Activated T-cell treated with anti-CD3 and anti-CD28 coated beads, Interleukin-2, amount 50 U/mL, for 24 hours (primary cell): ENCODE measurements at regions not wholly inside any gene's neighbourhood (a gene's known extent, or its start where the extent isn't known, plus 50 kb on each side); places are given as distances from the start of the nearest gene placed in this dataset.

Experiments
- DNase-seq: peaks from one replicate; pipeline ENCODE4 v3.0.0-alpha.2; 2020
- H3K27ac Mint-ChIP-seq: 2 replicates; pipeline ENCODE4 v1.8.0; 2020; ENCODE audit warnings: mild to moderate bottlenecking, mixed read lengths
- H3K27me3 Mint-ChIP-seq: 2 replicates; pipeline ENCODE4 v1.8.0; 2020; ENCODE audit warnings: mixed read lengths
- H3K36me3 Mint-ChIP-seq: 2 replicates; pipeline ENCODE4 v1.8.0; 2020; ENCODE audit warnings: low read depth, mixed read lengths
- H3K4me1 Mint-ChIP-seq: 2 replicates; pipeline ENCODE4 v1.8.0; 2020; ENCODE audit warnings: low read depth, mixed read lengths
- H3K4me3 Mint-ChIP-seq: 2 replicates; pipeline ENCODE4 v1.8.0; 2020; ENCODE audit warnings: mild to moderate bottlenecking, moderate library complexity, mixed read lengths
- H3K9me3 Mint-ChIP-seq: 2 replicates; pipeline ENCODE4 v1.8.0; 2020; ENCODE audit warnings: mixed read lengths

- no peak for DNase-seq
- no peaks in the 10 kb centered on the region for H3K4me1 Mint-ChIP-seq
- H3K9me3 Mint-ChIP-seq: peaks cover 6% of the 10 kb centered on the region
- H3K27ac Mint-ChIP-seq: no peak overlapping the region
- H3K4me3 Mint-ChIP-seq: no peak overlapping the region
- no peaks in the 10 kb centered on the region for H3K27me3 Mint-ChIP-seq
- no peaks in the 10 kb centered on the region for H3K36me3 Mint-ChIP-seq
Observed at GRCh38 chr5:30849931-30850710, 343.4 kb upstream of the CDH6 start.

- Mint-ChIP-seq H3K36me3 (no peaks in the 10 kb centered on the region), H3K4me3 (no peak overlapping the region), H3K4me1 (no peaks in the 10 kb centered on the region), H3K27ac (no peak overlapping the region), H3K9me3 (peaks cover 9% of the 10 kb centered on the region), H3K27me3 (no peaks in the 10 kb centered on the region)
- DNase-seq: no peak
Observed at GRCh38 chr5:30846171-30846570, 347.3 kb upstream of the CDH6 start.

GRCh38 chr5:30845194-30845593, 348.3 kb upstream of the CDH6 start:
- Mint-ChIP-seq H3K4me1 (no peaks in the 10 kb centered on the region), H3K4me3 (no peak overlapping the region), H3K27me3 (no peaks in the 10 kb centered on the region), H3K9me3 (peaks cover 9% of the 10 kb centered on the region), H3K27ac (no peak overlapping the region), H3K36me3 (no peaks in the 10 kb centered on the region)
- no peak for DNase-seq

GRCh38 chr5:30843541-30843940, 349.9 kb upstream of the CDH6 start:
- Mint-ChIP-seq H3K27me3 (no peaks in the 10 kb centered on the region), H3K36me3 (no peaks in the 10 kb centered on the region), H3K4me1 (no peaks in the 10 kb centered on the region), H3K4me3 (no peak overlapping the region), H3K9me3 (peaks cover 7% of the 10 kb centered on the region), H3K27ac (no peak overlapping the region)
- no peak for DNase-seq

GRCh38 chr5:30839956-30840355, 353.5 kb upstream of the CDH6 start:
- Mint-ChIP-seq H3K27ac (no peak overlapping the region), H3K4me3 (no peak overlapping the region), H3K9me3 (peaks cover 6% of the 10 kb centered on the region), H3K36me3 (no peaks in the 10 kb centered on the region), H3K4me1 (no peaks in the 10 kb centered on the region), H3K27me3 (no peaks in the 10 kb centered on the region)
- no peak for DNase-seq

- no peaks in the 10 kb centered on the region for H3K4me1 Mint-ChIP-seq
- no peak overlapping the region for H3K4me3 Mint-ChIP-seq
- DNase-seq: no peak
- no peaks in the 10 kb centered on the region for H3K36me3 Mint-ChIP-seq
- H3K9me3 Mint-ChIP-seq: peaks cover 6% of the 10 kb centered on the region
- H3K27ac Mint-ChIP-seq: no peak overlapping the region
- H3K27me3 Mint-ChIP-seq: no peaks in the 10 kb centered on the region
Observed at GRCh38 chr5:30838936-30839496, 354.5 kb upstream of the CDH6 start.

GRCh38 chr5:30832519-30832918, 361.0 kb upstream of the CDH6 start:
- H3K4me3 Mint-ChIP-seq: no peak overlapping the region
- no peak overlapping the region for H3K27ac Mint-ChIP-seq
- DNase-seq: no peak
- no peaks in the 10 kb centered on the region for H3K4me1 Mint-ChIP-seq
- no peaks in the 10 kb centered on the region for H3K27me3 Mint-ChIP-seq
- H3K9me3 Mint-ChIP-seq: peaks cover 10% of the 10 kb centered on the region
- no peaks in the 10 kb centered on the region for H3K36me3 Mint-ChIP-seq

GRCh38 chr5:30831605-30832004, 361.9 kb upstream of the CDH6 start:
- Mint-ChIP-seq H3K27me3 (no peaks in the 10 kb centered on the region), H3K36me3 (no peaks in the 10 kb centered on the region), H3K4me1 (no peaks in the 10 kb centered on the region), H3K9me3 (peaks cover 10% of the 10 kb centered on the region), H3K4me3 (no peak overlapping the region), H3K27ac (no peak overlapping the region)
- DNase-seq: no peak

- Mint-ChIP-seq H3K4me1 (no peaks in the 10 kb centered on the region), H3K36me3 (no peaks in the 10 kb centered on the region), H3K4me3 (no peak overlapping the region), H3K9me3 (peaks cover 10% of the 10 kb centered on the region), H3K27ac (no peak overlapping the region), H3K27me3 (no peaks in the 10 kb centered on the region)
- DNase-seq: no peak
Observed at GRCh38 chr5:30831123-30831522, 362.4 kb upstream of the CDH6 start.

- Mint-ChIP-seq H3K9me3 (peaks cover 15% of the 10 kb centered on the region), H3K27me3 (no peaks in the 10 kb centered on the region), H3K4me3 (no peak overlapping the region), H3K4me1 (no peaks in the 10 kb centered on the region), H3K27ac (no peak overlapping the region), H3K36me3 (no peaks in the 10 kb centered on the region)
- no peak for DNase-seq
Observed at GRCh38 chr5:30811298-30811697, 382.2 kb upstream of the CDH6 start.

GRCh38 chr5:30809933-30810332, 383.6 kb upstream of the CDH6 start:
- DNase-seq: no peak
- Mint-ChIP-seq H3K9me3 (peaks cover 19% of the 10 kb centered on the region), H3K36me3 (no peaks in the 10 kb centered on the region), H3K27me3 (no peaks in the 10 kb centered on the region), H3K27ac (no peak overlapping the region), H3K4me1 (no peaks in the 10 kb centered on the region), H3K4me3 (no peak overlapping the region)

- Mint-ChIP-seq H3K4me3 (no peak overlapping the region), H3K9me3 (peaks cover 21% of the 10 kb centered on the region), H3K36me3 (no peaks in the 10 kb centered on the region), H3K27me3 (no peaks in the 10 kb centered on the region), H3K4me1 (no peaks in the 10 kb centered on the region), H3K27ac (no peak overlapping the region)
- no peak for DNase-seq
Observed at GRCh38 chr5:30808996-30809395, 384.5 kb upstream of the CDH6 start.

- peaks cover 17% of the 10 kb centered on the region for H3K9me3 Mint-ChIP-seq
- no peak for DNase-seq
- H3K36me3 Mint-ChIP-seq: no peaks in the 10 kb centered on the region
- H3K27ac Mint-ChIP-seq: no peak overlapping the region
- H3K4me3 Mint-ChIP-seq: no peak overlapping the region
- no peaks in the 10 kb centered on the region for H3K27me3 Mint-ChIP-seq
- no peaks in the 10 kb centered on the region for H3K4me1 Mint-ChIP-seq
Observed at GRCh38 chr5:30804739-30805505, 388.6 kb upstream of the CDH6 start.

GRCh38 chr5:30802961-30803705, 390.4 kb upstream of the CDH6 start:
- Mint-ChIP-seq H3K9me3 (peaks cover 19% of the 10 kb centered on the region), H3K27me3 (no peaks in the 10 kb centered on the region), H3K36me3 (no peaks in the 10 kb centered on the region), H3K4me3 (no peak overlapping the region), H3K27ac (no peak overlapping the region), H3K4me1 (no peaks in the 10 kb centered on the region)
- no peak for DNase-seq
